HCT116 (cell line): ENCODE measurements at regions not wholly inside any gene's neighbourhood (a gene's known extent, or its start where the extent isn't known, plus 50 kb on each side); places are given as distances from the start of the nearest gene placed in this dataset.

ENCODE experiments used
- ATAC-seq: fragments of 200-7000 bp; cut with Tn5 transposase; 2 replicates; pipeline ENCODE4 v1.9.1; 2020; ENCODE audit warnings: mild to moderate bottlenecking, moderate library complexity
- BruUV-seq: library from RNA; stranded (reverse); fragments of 400-500 nt; replicated peaks from 2 replicates; lab custom pipeline; 2021; lab: Mats Ljungman, UMichigan
- CTCF ChIA-PET: fragments of 300-600 bp; sonication (Branson Sonifier 250); formaldehyde crosslinking; loops from one replicate; lab custom pipeline; 2021; ENCODE audit warnings: antibody characterized with exemption; lab: Charles Lee
- POLR2A ChIA-PET: fragments of 300-600, 350-600 bp; sonication (Branson Sonifier 250); formaldehyde crosslinking; loops from one replicate; lab custom pipeline; 2021; ENCODE audit warnings: antibody characterized with exemption; lab: Charles Lee
- RAD21 ChIA-PET, 2 experiments: fragments of 300-600 bp; sonication (Branson Sonifier 250); formaldehyde crosslinking; loops; one replicate each; lab custom pipeline; 2023; ENCODE audit warnings: low total read pairs in 2 of 2; ENCODE audit not compliant: uncharacterized antibody in 2 of 2, unreplicated experiment in 2 of 2, low non-redundant PET in 1 of 2; lab: Charles Lee
- DNase-seq: peaks from one replicate; pipeline ENCODE4 v3.0.0-alpha.2; 2010; ENCODE audit warnings: low read depth, low spot score
- H2AFZ ChIP-seq: fragments of 200-600 bp; shearing (Covaris generic), sonication (generic); 2 replicates; pipeline ENCODE4 v1.6.1; 2017; ENCODE audit warnings: low read depth, mixed run types, mixed read lengths, antibody characterized with exemption, low read length; ENCODE audit not compliant: poor library complexity, severe bottlenecking
- H3K27ac ChIP-seq: 2 replicates; pipeline ENCODE4 v1.5.1; 2012; ENCODE audit warnings: low read depth, low read length
- H3K27me3 ChIP-seq: fragments of 200-600 bp; sonication (generic); 2 replicates; pipeline ENCODE4 v1.6.1; 2016; ENCODE audit warnings: mixed run types, low read length, mixed read lengths; ENCODE audit not compliant: insufficient read depth
- H3K36me3 ChIP-seq, 2 experiments: fragments of 200-500 bp in 1 of 2; fragments of 200-600 bp in 1 of 2; sonication (Bioruptor generic) in 1 of 2; sonication (generic) in 1 of 2; 2 replicates each; pipeline versions ENCODE4 v1.5.1 to v1.6.1; 2014 to 2016; ENCODE audit warnings: low read length in 2 of 2, inconsistent platforms in 1 of 2, mixed read lengths in 1 of 2, mixed run types in 1 of 2; ENCODE audit not compliant: insufficient read depth in 2 of 2, control insufficient read depth in 1 of 2
- H3K4me1 ChIP-seq, 2 experiments: fragments of 200-600 bp in 1 of 2; sonication (generic) in 1 of 2; 2 replicates each; pipeline versions ENCODE4 v1.5.1 to v1.6.1; 2012 to 2017; ENCODE audit warnings: low read length in 2 of 2, inconsistent platforms in 1 of 2, mild to moderate bottlenecking in 1 of 2, mixed read lengths in 1 of 2, mixed run types in 1 of 2, moderate library complexity in 1 of 2; ENCODE audit not compliant: insufficient read depth in 2 of 2, control insufficient read depth in 1 of 2
- H3K4me2 ChIP-seq: fragments of 200-600 bp; sonication (generic); 2 replicates; pipeline ENCODE4 v1.6.1; 2017; ENCODE audit warnings: mixed run types, low read length, mixed read lengths
- H3K4me3 ChIP-seq, 2 experiments: fragments of 200-600 bp in 1 of 2; sonication (generic) in 1 of 2; replicated peaks in 1 of 2; 2 replicates each; pipeline ENCODE4 v1.5.1; 2011 to 2016; ENCODE audit warnings: low read length in 2 of 2, control low read depth in 1 of 2, low read depth in 1 of 2, mild to moderate bottlenecking in 1 of 2, mixed read lengths in 1 of 2, mixed run types in 1 of 2
- H3K79me2 ChIP-seq: fragments of 200-600 bp; sonication (generic); 2 replicates; pipeline ENCODE4 v1.6.1; 2017; ENCODE audit warnings: mild to moderate bottlenecking, mixed run types, low read length, moderate library complexity, mixed read lengths; ENCODE audit not compliant: insufficient read depth
- H3K9ac ChIP-seq: fragments of 200-600 bp; sonication (generic); 2 replicates; pipeline ENCODE4 v1.6.1; 2016; ENCODE audit warnings: low read length, mixed read lengths
- H3K9me2 ChIP-seq: fragments of 200-600 bp; sonication (generic), shearing (Covaris generic); 2 replicates; pipeline ENCODE4 v1.6.1; 2017; ENCODE audit warnings: mixed run types, mild to moderate bottlenecking, moderate library complexity; ENCODE audit not compliant: insufficient read depth
- H3K9me3 ChIP-seq, 2 experiments: fragments of 200-500 bp in 1 of 2; fragments of 200-600 bp in 1 of 2; sonication (Bioruptor generic) in 1 of 2; sonication (generic) in 1 of 2; 2 replicates each; pipeline ENCODE4 v1.6.1; 2014 to 2017; ENCODE audit warnings: low read length in 2 of 2, mixed read lengths in 2 of 2, inconsistent platforms in 1 of 2, low read depth in 1 of 2, mild to moderate bottlenecking in 1 of 2, mixed run types in 1 of 2, moderate library complexity in 1 of 2; ENCODE audit not compliant: control insufficient read depth in 1 of 2, insufficient read depth in 1 of 2
- H4K20me1 ChIP-seq: fragments of 200-600 bp; sonication (generic), shearing (Covaris generic); 2 replicates; pipeline ENCODE4 v1.6.1; 2017; ENCODE audit warnings: mixed run types, mild to moderate bottlenecking, moderate library complexity; ENCODE audit not compliant: insufficient read depth
- CEBPB ChIP-seq: IDR thresholded peaks from 2 replicates; pipeline ENCODE4 v1.6.1; 2012; ENCODE audit warnings: low read depth
- EGR1 ChIP-seq: IDR thresholded peaks from 2 replicates; pipeline ENCODE4 v1.6.1; 2012; ENCODE audit warnings: low read depth
- EZH2 ChIP-seq: fragments of 200-600 bp; sonication (generic); IDR thresholded peaks from 2 replicates; pipeline ENCODE4 v1.6.1; 2017; ENCODE audit warnings: antibody characterized with exemption, mixed run types
- FOSL1 ChIP-seq: IDR thresholded peaks from 2 replicates; pipeline ENCODE4 v1.6.1; 2012; ENCODE audit warnings: low read depth
- POLR2A ChIP-seq: IDR thresholded peaks from 2 replicates; pipeline ENCODE4 v1.7.0; 2011; ENCODE audit warnings: borderline replicate concordance; ENCODE audit not compliant: insufficient read depth, insufficient read length; ENCODE audit errors: extremely low read depth
- RAD21 ChIP-seq: IDR thresholded peaks from 2 replicates; pipeline ENCODE4 v1.6.1; 2012; ENCODE audit warnings: low read depth, mild to moderate bottlenecking
- SP1 ChIP-seq: IDR thresholded peaks from 2 replicates; pipeline ENCODE4 v1.6.1; 2012; ENCODE audit warnings: low read depth
- TCF7L2 ChIP-seq: IDR thresholded peaks from 2 replicates; pipeline ENCODE4 v1.7.0; 2011; ENCODE audit warnings: borderline replicate concordance, inconsistent platforms; ENCODE audit not compliant: insufficient read depth, insufficient read length; ENCODE audit errors: extremely low read depth
- YY1 ChIP-seq: IDR thresholded peaks from 2 replicates; pipeline ENCODE4 v1.6.1; 2011; ENCODE audit warnings: low read length, low read depth, moderate library complexity, mild to moderate bottlenecking; ENCODE audit not compliant: insufficient replicate concordance; ENCODE audit errors: extremely low read depth
- ZFX ChIP-seq: fragments of 450-650 bp; IDR thresholded peaks from 2 replicates; pipeline ENCODE4 v1.6.1; 2017
- intact Hi-C: fragments of 100-400 bp; cut with micrococcal nuclease; formaldehyde crosslinking; loops from 2 replicates; pipeline ENCODE4 v1.10.0; 2022
- TF ChIP-seq, protein P1 (sequence below): IDR thresholded peaks from 2 replicates; pipeline ENCODE4 v1.6.1; 2011; ENCODE audit warnings: mild to moderate bottlenecking, low read length, moderate library complexity; ENCODE audit not compliant: insufficient replicate concordance; ENCODE audit errors: extremely low read depth
- TF ChIP-seq, protein P2 (sequence below): IDR thresholded peaks from 2 replicates; pipeline ENCODE4 v1.6.1; 2012
- TF ChIP-seq, protein P3 (sequence below): IDR thresholded peaks from 2 replicates; pipeline ENCODE4 v1.6.1; 2012

DNA sequence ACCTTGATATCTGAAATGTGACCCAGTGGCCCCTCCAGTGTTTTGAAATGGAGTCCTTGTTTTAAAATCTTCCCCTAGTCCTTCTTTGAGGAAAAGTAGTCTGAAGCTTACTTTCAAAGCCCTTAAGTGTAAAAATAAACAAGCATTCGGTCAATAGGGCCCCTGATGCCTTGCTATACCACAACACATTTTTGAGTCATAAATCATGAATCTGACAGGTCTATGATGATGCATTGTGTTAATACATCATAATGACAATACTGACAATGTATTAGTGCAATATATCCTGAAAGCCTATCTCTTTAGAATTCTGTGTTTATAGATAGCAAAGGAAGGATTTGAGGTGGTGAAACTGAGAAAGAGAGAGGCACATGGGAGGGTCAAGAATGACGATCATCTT, 464.2 kb downstream of the MEIS1 start:
- ATAC-seq, result no peak

More for the DNA sequence above, 464.2 kb downstream of the MEIS1 start:
- Histone ChIP-seq H3K4me2 (no peak overlapping the region), H3K27ac (no peak overlapping the region), H2AFZ (no peak overlapping the region), H3K9me2 (no peaks in the 10 kb centered on the region), H3K36me3 (no peaks in the 10 kb centered on the region), H3K4me3 (no peak overlapping the region), H3K9me3 (peaks cover 4% of the 10 kb centered on the region in 2 experiments; a peak in 2 of 4 replicates), H3K27me3 (no peaks in the 10 kb centered on the region), H4K20me1 (no peaks in the 10 kb centered on the region), H3K9ac (no peak overlapping the region), H3K4me1 (no peaks in the 10 kb centered on the region), H3K79me2 (no peaks in the 10 kb centered on the region)
- POLR2A ChIA-PET, result no interaction called here
- intact Hi-C loops, result no loop called here
- no peak for DNase-seq
- CTCF ChIA-PET, result no interaction called here
- TF ChIP-seq FOSL1, result no peak
- TF ChIP-seq POLR2A, result no peak
- TF ChIP-seq TCF7L2, result no peak
- TF ChIP-seq EZH2, result no peak
- no peak for TF ChIP-seq YY1
- TF ChIP-seq, protein P1, sequence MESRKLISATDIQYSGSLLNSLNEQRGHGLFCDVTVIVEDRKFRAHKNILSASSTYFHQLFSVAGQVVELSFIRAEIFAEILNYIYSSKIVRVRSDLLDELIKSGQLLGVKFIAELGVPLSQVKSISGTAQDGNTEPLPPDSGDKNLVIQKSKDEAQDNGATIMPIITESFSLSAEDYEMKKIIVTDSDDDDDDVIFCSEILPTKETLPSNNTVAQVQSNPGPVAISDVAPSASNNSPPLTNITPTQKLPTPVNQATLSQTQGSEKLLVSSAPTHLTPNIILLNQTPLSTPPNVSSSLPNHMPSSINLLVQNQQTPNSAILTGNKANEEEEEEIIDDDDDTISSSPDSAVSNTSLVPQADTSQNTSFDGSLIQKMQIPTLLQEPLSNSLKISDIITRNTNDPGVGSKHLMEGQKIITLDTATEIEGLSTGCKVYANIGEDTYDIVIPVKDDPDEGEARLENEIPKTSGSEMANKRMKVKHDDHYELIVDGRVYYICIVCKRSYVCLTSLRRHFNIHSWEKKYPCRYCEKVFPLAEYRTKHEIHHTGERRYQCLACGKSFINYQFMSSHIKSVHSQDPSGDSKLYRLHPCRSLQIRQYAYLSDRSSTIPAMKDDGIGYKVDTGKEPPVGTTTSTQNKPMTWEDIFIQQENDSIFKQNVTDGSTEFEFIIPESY, result no peak
- TF ChIP-seq, protein P2, sequence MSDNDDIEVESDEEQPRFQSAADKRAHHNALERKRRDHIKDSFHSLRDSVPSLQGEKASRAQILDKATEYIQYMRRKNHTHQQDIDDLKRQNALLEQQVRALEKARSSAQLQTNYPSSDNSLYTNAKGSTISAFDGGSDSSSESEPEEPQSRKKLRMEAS, result no peak
- TF ChIP-seq ZFX, result no peak
- no peak for TF ChIP-seq RAD21
- TF ChIP-seq CEBPB, result no peak
- no peak for TF ChIP-seq SP1
- TF ChIP-seq, protein P3, sequence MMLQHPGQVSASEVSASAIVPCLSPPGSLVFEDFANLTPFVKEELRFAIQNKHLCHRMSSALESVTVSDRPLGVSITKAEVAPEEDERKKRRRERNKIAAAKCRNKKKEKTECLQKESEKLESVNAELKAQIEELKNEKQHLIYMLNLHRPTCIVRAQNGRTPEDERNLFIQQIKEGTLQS, result no peak
- TF ChIP-seq EGR1, result no peak
- no TSS peak for BruUV-seq
- RAD21 ChIA-PET, result no interaction called here
